Hematopoietic multipotent progenitor cell (in vitro differentiated cells): ENCODE measurements at regions not wholly inside any gene's neighbourhood (a gene's known extent, or its start where the extent isn't known, plus 50 kb on each side); places are given as distances from the start of the nearest gene placed in this dataset.
"Not testable (repeated sequence)": the region's sequence is repeated elsewhere in the genome, so short reads cannot be mapped to it uniquely, and the experiment has no call there.

Experiments
- DNase-seq, 3 donors: peaks; one replicate each; pipeline ENCODE4 v3.0.0-alpha.2; 2011 to 2015; ENCODE audit warnings: low read depth in 2 of 3, low spot score in 2 of 3

- DNase-seq: no peak
These were observed 221.6 kb upstream of the ATP10A start for GRCh38 chr15:26084771-26085170.

DNA sequence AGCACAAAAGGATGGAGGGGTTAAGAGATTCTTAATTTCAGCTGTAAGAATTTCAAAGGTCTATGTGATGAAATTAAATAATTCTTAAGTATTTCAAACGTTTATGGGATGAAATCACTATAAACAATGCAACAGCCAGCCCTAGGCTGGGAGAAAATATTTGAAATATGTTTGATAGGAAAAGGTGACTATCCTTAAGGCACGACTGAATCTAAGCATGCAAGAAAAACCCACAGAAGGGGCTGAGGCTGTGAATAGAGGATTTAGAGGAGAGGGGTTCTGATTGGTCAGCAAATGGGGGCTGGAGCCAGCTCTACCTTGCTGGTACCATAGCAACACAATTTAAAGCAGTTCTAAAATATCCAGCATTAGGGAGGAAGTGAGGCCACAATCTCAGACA is 220.8 kb upstream of the ATP10A start:
- no peak for DNase-seq

DNA sequence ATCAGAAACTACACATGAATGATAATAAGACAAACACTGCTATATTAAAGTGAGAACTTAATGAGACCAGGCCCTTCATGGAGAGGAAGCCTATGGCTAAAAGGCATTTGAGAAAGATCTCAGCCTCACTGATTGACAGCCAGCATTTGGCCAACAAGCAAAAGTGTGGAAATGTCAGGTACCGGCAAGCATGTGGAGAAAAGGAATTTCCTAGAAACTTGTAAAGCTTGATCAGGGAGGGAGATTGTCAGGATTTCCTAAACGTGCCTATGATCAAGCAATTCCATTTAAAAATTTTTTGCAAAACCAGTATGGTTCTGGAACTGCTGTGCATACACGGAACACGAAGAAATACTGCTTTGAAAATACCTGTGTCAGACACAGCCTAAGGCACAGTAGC is 220.3 kb upstream of the ATP10A start:
- no peak for DNase-seq

DNA sequence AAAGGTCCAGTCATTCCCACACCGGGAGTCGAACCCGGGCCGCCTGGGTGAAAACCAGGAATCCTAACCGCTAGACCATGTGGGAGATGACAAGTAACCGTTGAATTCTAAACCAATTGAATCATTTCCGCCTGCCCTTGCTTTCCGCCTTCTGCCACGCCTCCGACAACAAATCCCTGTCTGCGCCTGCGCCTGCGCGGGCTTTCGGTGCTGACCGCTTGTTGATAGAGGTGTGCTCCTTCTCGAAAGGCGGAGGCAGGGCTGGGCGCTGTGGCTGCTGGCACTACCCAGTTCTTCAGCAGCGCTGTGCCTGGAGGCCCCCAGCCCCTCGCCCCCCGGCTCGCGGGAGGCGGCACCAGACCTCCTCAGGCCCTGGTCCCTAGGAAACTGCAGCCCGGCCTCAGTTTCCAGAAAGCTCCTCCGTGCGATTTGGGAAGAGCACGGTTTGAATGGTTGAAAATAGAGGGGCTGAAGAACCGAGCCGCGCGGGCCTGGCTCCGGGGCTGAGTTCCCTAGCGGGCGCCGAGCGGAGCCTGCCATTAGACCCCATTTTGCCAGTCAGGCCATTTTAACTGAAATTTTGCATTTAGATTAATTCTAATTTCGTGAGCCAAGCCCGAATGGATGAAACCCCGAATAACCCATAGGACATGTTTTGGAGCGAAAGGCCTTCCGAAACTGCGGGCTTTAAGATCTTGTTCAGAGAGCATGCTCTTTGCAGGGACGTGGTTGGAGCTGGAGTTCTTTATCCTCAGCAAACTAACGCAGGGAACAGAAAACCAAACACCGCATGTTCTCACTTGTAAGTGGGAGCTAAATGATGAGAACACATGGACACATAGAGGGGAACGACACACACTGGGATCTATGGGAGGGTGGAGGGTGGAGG is 219.3 kb upstream of the ATP10A start:
- peak; percentile 89 to 98 (median 96) for DNase-seq

DNA sequence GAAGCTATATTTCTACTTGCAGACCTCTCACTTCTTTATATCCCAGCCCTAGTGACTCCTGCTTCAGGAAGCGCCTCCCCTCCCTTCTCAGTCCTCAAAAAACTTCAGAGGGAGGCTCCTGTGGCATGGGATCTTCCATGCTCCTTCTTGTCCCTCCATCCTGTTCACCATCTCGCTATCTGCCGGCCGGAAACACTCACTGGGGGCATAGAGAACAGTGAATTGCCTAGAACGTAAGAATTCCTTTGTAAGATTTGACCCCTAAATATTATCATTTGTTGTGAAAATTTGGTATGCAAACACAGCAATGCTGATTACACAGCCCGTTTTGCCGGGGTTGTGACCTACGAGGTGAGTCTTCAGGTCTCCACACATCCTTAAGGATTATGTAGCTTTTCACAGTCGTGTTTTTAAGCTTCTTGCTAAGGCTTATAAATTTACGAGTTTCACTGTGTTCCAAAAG is 218.7 kb upstream of the ATP10A start:
- no peak for DNase-seq

DNA sequence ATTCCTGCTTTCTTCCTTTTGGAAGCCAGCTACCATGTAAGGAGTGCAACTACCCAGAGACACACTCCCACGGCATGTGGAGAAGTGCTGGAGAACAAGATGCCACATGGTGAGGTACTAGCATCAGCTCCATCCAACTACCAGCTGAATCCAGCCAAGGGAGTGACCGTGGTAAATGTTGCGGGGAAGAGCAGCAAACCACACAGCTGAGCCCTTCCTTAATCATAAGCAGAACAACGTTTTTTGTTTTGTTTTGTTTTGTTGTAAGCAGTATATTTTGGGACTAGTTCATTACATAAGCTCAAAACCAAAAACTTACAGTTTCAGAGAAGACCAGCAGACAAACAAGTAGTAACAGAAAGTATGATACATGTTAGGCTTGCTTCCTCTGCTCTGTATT is 212.6 kb upstream of the ATP10A start:
- no peak for DNase-seq

GRCh38 chr15:26073430-26074333 is 210.6 kb upstream of the ATP10A start:
- no peak for DNase-seq

GRCh38 chr15:26070095-26070532 is 207.0 kb upstream of the ATP10A start:
- DNase-seq: no peak

GRCh38 chr15:26069231-26069641 is 206.1 kb upstream of the ATP10A start:
- no peak for DNase-seq

GRCh38 chr15:26066896-26067295 is 203.8 kb upstream of the ATP10A start:
- no peak for DNase-seq

- DNase-seq: no peak
These were observed 202.6 kb upstream of the ATP10A start for GRCh38 chr15:26065723-26066122.

DNA sequence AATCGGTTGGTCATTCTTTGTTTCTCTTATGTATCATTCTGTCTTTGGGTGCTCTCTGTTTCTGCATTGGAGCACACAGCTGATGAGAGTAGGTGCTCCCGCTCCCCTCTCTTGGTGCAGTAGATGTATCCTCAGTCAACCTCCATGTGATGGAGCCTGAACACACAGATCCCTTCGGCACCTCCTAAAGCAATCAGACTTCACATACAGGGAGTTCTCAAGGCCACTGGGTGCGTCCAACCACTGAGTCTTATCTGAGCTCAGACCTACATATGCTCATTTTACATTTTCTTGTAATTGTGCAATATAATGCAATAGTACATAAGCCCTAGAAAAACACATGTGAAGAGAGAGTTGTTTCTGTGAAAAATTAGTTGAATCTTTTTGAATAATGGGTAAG is 198.1 kb upstream of the ATP10A start:
- DNase-seq: no peak

DNA sequence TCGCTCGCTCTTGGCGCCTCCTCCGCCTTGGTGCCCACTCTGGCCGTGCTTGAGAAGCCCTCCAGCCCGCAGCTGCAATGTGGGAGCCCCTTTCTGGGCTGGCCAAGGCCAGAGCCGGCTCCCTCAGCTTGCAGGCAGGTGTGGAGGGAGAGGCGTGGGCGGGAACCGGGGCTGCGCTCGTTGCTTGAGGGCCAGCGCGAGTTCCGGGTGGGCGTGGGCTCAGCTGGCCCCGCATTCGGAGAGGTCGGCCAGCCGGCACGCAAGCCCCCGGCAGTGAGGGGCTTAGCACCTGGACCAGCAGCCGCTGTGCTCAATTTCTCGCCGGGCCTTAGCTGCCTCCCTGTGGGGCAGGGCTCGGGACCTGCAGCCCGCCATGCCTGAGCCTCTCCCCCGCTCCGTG is 193.6 kb upstream of the ATP10A start:
- DNase-seq: not testable (repeated sequence)

DNA sequence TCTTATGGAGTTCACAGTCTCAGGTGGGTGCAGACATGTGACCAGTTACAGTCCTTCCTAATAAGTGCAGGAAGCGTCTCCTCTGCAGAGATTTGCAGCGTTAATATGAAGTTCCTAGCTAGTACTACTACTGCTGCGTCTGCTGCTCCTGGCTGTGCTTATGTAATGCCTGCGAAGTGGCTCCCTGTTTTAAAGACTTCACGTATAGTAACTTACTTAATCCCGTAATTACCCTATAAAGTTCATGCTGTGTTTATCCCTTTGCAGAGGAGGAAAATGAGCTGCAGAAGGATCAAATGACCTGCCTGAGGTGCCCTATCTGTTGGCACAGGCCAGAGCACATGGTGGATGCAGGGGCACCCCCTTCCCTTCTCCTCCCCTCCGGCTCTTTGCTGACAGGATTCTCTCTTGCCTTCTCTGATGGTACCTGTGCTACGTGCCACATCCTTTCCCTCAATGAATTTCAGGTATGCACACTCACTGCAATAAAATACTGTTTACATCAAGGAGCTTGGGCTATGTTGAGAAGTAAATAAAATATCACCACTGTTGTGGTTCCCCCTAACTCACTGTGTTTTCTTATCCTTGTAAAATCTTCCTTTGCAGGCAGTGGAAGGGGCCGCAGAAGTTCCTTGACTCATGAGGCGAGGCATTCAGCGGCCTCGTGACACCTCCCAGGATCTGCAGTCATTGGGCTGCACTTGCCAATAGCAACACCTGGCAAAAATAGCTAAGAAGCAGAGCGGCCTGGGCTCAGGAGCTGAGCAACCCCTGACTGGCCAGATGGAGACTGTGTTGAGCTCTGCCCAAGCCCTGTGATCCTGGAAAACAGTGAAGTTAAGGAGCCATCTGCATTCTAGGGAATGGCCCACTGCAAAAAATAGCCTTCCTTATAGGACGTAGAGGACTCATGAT is 188.9 kb upstream of the ATP10A start:
- DNase-seq: no peak

GRCh38 chr15:26050984-26051383 is 187.9 kb upstream of the ATP10A start:
- no peak for DNase-seq

DNA sequence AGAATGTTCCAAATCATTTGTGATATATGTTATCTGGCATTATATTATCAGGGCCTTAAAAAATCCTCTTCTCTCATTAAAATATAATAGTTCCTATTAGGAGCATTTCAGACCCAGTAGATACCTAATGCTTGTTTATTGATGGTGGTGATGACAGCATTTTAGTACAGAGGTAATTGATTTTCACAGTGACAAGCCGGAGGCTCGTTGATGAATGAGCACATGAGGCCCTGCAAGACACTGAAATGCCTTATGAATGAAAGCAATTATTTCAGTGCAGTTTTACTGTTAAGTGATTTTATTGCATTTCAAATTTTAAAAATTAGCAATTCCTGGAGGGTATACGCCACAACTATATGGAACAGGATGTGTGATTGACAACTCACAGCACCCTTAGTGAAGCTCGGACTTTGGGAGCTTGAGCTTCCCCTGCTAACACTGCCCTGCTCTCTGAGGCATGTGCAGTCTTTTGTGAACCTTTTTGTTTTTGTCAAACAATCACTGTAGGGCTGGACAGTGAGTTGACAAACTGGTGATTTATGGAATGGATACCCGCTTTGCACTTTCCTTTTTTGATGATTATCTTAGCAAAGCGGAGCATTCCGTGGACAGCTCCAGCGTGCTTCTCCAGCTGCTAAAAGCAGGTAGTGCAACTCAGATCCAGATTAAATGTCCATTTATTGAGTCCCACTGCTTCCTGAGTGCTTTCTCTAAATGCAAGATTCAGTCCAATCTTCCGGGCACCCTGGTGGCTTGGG is 187.0 kb upstream of the ATP10A start:
- no peak for DNase-seq

DNA sequence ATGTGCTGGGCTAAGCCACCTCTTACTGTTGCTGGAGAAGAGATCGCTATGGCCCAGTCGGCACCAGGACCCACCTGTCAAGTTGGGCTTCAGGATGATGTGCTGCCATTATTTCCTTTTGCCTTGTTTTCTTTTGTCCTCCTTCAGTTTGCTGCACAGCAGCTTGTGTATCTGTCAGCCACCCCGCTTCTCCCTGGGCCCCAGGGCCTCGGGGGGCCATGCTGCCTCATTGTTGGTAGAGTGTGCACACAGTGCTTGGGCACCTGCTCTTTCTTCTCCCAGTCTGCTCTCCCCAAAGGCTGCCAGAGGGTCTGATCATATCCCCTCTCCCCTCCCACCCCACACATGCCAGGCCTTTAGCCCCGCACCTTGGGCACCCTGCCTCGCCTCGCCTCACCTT is 185.5 kb upstream of the ATP10A start:
- no peak for DNase-seq

GRCh38 chr15:26045516-26045915 is 182.4 kb upstream of the ATP10A start:
- DNase-seq: no peak

GRCh38 chr15:26043018-26043417 is 179.9 kb upstream of the ATP10A start:
- no peak for DNase-seq

DNA sequence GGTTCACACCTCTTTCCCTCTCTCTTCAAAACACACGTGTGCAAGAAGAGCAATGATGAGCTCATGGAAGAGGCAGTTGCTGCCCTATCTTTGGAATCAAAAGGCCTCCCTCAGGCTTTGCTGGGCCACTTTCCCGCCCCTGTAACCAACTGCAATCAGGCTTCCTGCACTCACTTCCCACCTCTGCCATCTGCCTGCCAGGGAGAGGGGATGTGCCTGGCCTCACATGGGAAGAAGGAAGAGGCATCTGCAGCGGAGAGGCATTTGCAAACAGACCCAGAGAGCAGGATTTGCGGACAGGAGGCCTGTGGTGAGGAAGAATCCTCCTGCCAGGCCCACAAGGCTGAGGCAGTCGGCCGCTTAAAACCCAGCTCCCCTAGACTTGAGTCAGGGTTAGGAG is 175.6 kb upstream of the ATP10A start:
- DNase-seq: no peak
